Mucosa of descending colon (tissue), 3 donors: ENCODE measurements at regions not wholly inside any gene's neighbourhood (a gene's known extent, or its start where the extent isn't known, plus 50 kb on each side); places are given as distances from the start of the nearest gene placed in this dataset.

Source experiments
- ATAC-seq: fragments of 200-7000 bp; cut with Tn5 transposase; one replicate; pipeline ENCODE4 v1.9.1; 2020; ENCODE audit warnings: mild to moderate bottlenecking, moderate library complexity
- DNase-seq, 3 donors: peaks; one replicate each; pipeline ENCODE4 v3.0.0-alpha.2; 2020
- H3K36me3 ChIP-seq: fragments of 200-600 bp; one replicate; pipeline ENCODE4 v1.8.0; 2021; ENCODE audit warnings: low read depth, mild to moderate bottlenecking
- H3K4me1 ChIP-seq: fragments of 200-600 bp; one replicate; pipeline ENCODE4 v1.8.0; 2021; ENCODE audit warnings: low read depth, mild to moderate bottlenecking
- H3K4me3 ChIP-seq: fragments of 200-600 bp; one replicate; pipeline ENCODE4 v1.8.0; 2021; ENCODE audit warnings: mild to moderate bottlenecking
- H3K9me3 ChIP-seq: fragments of 200-600 bp; one replicate; pipeline ENCODE4 v1.8.0; 2021; ENCODE audit warnings: mild to moderate bottlenecking
- CTCF ChIP-seq: fragments of 200-600 bp; IDR thresholded peaks from one replicate; pipeline ENCODE4 v1.8.0; 2022; ENCODE audit warnings: antibody characterized with exemption, mild to moderate bottlenecking
- intact Hi-C, 2 donors: fragments of 100-400 bp; cut with DNase I in 1 of 2; cut with micrococcal nuclease in 1 of 2; formaldehyde crosslinking; loops; one replicate each; pipeline versions ENCODE4 v1.11.0 to v1.11.1; 2022; cut with DNase I, micrococcal nuclease
- donor health status: DM: no; HTN: no; CAD: no; lungs with moderate emphysema.
- donor health status: DM: no; HTN: no; CAD: no.
- donor health status: DM: no; HTN: yes; CAD: no.

- Histone ChIP-seq H3K4me3 (no peak overlapping the region), H3K4me1 (no peaks in the 10 kb centered on the region), H3K36me3 (no peaks in the 10 kb centered on the region), H3K9me3 (no peaks in the 10 kb centered on the region)
- intact Hi-C loops = no loop called here
- DNase-seq (no peak), ATAC-seq (no peak)
- no peak for TF ChIP-seq CTCF
Observed at GRCh38 chr17:71713846-71714245, 407.0 kb upstream of the SOX9 start.

GRCh38 chr17:71724339-71724738 is 396.5 kb upstream of the SOX9 start:
- ATAC-seq (no peak), DNase-seq (no peak)

GRCh38 chr17:71725811-71726210 is 395.0 kb upstream of the SOX9 start:
- intact Hi-C loops = no loop called here
- TF ChIP-seq CTCF = no peak
- Histone ChIP-seq H3K9me3 (no peaks in the 10 kb centered on the region), H3K4me3 (no peak overlapping the region), H3K4me1 (no peaks in the 10 kb centered on the region), H3K36me3 (no peaks in the 10 kb centered on the region)
- DNase-seq = no peak
- no peak for ATAC-seq

More at GRCh38 chr17:71724339-71724738, 396.5 kb upstream of the SOX9 start:
- Histone ChIP-seq H3K36me3 (no peaks in the 10 kb centered on the region), H3K4me1 (no peaks in the 10 kb centered on the region), H3K9me3 (no peaks in the 10 kb centered on the region), H3K4me3 (no peak overlapping the region)
- intact Hi-C loops = no loop called here
- TF ChIP-seq CTCF = no peak

GRCh38 chr17:71726341-71726740 is 394.5 kb upstream of the SOX9 start:
- Histone ChIP-seq H3K9me3 (no peaks in the 10 kb centered on the region), H3K36me3 (no peaks in the 10 kb centered on the region), H3K4me3 (no peak overlapping the region), H3K4me1 (no peaks in the 10 kb centered on the region)
- no peak for ATAC-seq
- TF ChIP-seq CTCF = no peak
- no peak for DNase-seq
- intact Hi-C loops = no loop called here

- TF ChIP-seq CTCF = no peak
- no peaks in the 10 kb centered on the region for H3K36me3 ChIP-seq
- ATAC-seq = no peak
Observed at GRCh38 chr17:71727292-71727691, 393.5 kb upstream of the SOX9 start.

DNA sequence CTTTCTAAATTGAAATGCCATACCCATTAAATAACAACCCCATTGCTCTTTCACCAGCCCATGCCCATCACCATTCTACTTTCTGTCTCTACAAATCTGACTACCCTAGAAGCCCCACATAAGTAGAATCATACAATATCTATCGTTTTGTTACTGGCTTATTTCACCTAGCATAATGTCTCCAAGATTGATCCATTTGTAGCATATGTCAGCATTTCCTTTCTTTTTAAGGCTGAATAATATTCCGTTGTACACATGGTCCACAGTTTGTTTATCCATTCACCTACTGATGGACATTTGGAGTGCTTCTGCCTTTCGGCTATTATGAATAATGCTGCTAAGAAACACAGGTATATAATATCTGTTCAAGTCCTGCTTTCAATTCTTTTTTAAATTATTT is 393.1 kb upstream of the SOX9 start:
- no peak for TF ChIP-seq CTCF
- H3K9me3 ChIP-seq = no peaks in the 10 kb centered on the region
- intact Hi-C loops = no loop called here
- no peaks in the 10 kb centered on the region for H3K36me3 ChIP-seq
- no peak for ATAC-seq
- no peak for DNase-seq
- H3K4me1 ChIP-seq = no peaks in the 10 kb centered on the region
- H3K4me3 ChIP-seq = no peak overlapping the region

More at GRCh38 chr17:71727292-71727691, 393.5 kb upstream of the SOX9 start:
- intact Hi-C loops = no loop called here
- Histone ChIP-seq H3K4me3 (no peak overlapping the region), H3K9me3 (no peaks in the 10 kb centered on the region), H3K4me1 (no peaks in the 10 kb centered on the region)
- DNase-seq = no peak
